GM23338 (cell line): ENCODE measurements at regions not wholly inside any gene's neighbourhood (a gene's known extent, or its start where the extent isn't known, plus 50 kb on each side); places are given as distances from the start of the nearest gene placed in this dataset.

ENCODE experiments used
- EZH2 ChIP-seq: fragments of 200-600 bp; sonication (generic); IDR thresholded peaks from one replicate; pipeline ENCODE4 v1.8.0; 2017; ENCODE audit warnings: antibody characterized with exemption, mild to moderate bottlenecking, low read depth; ENCODE audit not compliant: unreplicated experiment
- EZH2phosphoT487 ChIP-seq: fragments of 200-600 bp; sonication (generic); IDR thresholded peaks from one replicate; pipeline ENCODE4 v1.8.1; 2018; ENCODE audit warnings: antibody characterized with exemption; ENCODE audit not compliant: unreplicated experiment
- JUNB ChIP-seq: IDR thresholded peaks from one replicate; pipeline ENCODE4 v1.6.1; 2016; ENCODE audit warnings: antibody characterized with exemption; ENCODE audit not compliant: unreplicated experiment
- POLR2AphosphoS5 ChIP-seq: IDR thresholded peaks from 2 replicates; pipeline ENCODE4 v1.6.1; 2016; ENCODE audit warnings: antibody characterized with exemption, low read depth
- TF ChIP-seq, protein P1 (sequence below), 2 experiments: fragments of 200-600 bp in 1 of 2; sonication (generic) in 1 of 2; conservative IDR thresholded peaks; 2 replicates each; pipeline versions ENCODE4 v1.5.1 to v1.6.1; 2016 to 2017; ENCODE audit warnings: antibody characterized with exemption in 2 of 2, low read depth in 2 of 2, mild to moderate bottlenecking in 2 of 2, moderate library complexity in 1 of 2
- TF ChIP-seq, protein P2 (sequence below): IDR thresholded peaks from one replicate; pipeline ENCODE4 v1.6.1; 2018; ENCODE audit warnings: antibody characterized with exemption; ENCODE audit not compliant: unreplicated experiment

DNA sequence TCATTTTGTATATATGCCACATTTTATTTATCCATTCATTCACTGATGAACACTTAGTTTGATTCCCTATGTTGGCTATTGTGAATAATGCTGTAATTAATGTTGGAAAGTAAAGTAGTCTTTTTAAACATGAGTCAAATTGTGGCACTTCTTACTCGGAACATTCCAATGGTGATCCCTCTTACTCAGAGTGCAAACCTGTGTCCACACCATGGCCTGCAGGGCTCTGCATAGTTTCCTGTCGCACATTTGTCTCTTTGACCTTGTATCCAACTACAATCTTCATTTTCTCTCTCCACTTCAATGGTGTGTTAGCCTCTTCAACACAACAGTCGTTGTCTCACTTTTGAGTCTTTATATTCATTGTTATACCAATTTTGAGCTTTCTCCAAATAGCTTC lies 98.1 kb upstream of the PAPPA start:
- TF ChIP-seq EZH2 (no peak), POLR2AphosphoS5 (no peak), JUNB (no peak), EZH2phosphoT487 (no peak)
- TF ChIP-seq, protein P1, sequence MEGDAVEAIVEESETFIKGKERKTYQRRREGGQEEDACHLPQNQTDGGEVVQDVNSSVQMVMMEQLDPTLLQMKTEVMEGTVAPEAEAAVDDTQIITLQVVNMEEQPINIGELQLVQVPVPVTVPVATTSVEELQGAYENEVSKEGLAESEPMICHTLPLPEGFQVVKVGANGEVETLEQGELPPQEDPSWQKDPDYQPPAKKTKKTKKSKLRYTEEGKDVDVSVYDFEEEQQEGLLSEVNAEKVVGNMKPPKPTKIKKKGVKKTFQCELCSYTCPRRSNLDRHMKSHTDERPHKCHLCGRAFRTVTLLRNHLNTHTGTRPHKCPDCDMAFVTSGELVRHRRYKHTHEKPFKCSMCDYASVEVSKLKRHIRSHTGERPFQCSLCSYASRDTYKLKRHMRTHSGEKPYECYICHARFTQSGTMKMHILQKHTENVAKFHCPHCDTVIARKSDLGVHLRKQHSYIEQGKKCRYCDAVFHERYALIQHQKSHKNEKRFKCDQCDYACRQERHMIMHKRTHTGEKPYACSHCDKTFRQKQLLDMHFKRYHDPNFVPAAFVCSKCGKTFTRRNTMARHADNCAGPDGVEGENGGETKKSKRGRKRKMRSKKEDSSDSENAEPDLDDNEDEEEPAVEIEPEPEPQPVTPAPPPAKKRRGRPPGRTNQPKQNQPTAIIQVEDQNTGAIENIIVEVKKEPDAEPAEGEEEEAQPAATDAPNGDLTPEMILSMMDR (conservative IDR thresholded peaks at IDR 0.05; ENCODE audit: low read depth in 2 of 2), result no peak
- TF ChIP-seq, protein P2, sequence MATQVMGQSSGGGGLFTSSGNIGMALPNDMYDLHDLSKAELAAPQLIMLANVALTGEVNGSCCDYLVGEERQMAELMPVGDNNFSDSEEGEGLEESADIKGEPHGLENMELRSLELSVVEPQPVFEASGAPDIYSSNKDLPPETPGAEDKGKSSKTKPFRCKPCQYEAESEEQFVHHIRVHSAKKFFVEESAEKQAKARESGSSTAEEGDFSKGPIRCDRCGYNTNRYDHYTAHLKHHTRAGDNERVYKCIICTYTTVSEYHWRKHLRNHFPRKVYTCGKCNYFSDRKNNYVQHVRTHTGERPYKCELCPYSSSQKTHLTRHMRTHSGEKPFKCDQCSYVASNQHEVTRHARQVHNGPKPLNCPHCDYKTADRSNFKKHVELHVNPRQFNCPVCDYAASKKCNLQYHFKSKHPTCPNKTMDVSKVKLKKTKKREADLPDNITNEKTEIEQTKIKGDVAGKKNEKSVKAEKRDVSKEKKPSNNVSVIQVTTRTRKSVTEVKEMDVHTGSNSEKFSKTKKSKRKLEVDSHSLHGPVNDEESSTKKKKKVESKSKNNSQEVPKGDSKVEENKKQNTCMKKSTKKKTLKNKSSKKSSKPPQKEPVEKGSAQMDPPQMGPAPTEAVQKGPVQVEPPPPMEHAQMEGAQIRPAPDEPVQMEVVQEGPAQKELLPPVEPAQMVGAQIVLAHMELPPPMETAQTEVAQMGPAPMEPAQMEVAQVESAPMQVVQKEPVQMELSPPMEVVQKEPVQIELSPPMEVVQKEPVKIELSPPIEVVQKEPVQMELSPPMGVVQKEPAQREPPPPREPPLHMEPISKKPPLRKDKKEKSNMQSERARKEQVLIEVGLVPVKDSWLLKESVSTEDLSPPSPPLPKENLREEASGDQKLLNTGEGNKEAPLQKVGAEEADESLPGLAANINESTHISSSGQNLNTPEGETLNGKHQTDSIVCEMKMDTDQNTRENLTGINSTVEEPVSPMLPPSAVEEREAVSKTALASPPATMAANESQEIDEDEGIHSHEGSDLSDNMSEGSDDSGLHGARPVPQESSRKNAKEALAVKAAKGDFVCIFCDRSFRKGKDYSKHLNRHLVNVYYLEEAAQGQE, result no peak
